SK-N-SH (cell line): ENCODE measurements at regions not wholly inside any gene's neighbourhood (a gene's known extent, or its start where the extent isn't known, plus 50 kb on each side); places are given as distances from the start of the nearest gene placed in this dataset.

Experiments used
- CTCF ChIA-PET: fragments of 300-600, 350-600 bp; formaldehyde crosslinking; extraction: SDS; loops from one replicate; lab custom pipeline; 2021; lab: Yijun Ruan, JAX
- POLR2A ChIA-PET: fragments of 350-600 bp; sonication (Branson Sonifier 250); formaldehyde crosslinking; extraction: SDS; loops from one replicate; lab custom pipeline; 2020; ENCODE audit warnings: antibody characterized with exemption, inconsistent platforms; lab: Yijun Ruan, JAX
- DNase-seq: peaks from one replicate; pipeline ENCODE4 v3.0.0; 2012
- H2AFZ ChIP-seq: fragments of 200-600 bp; sonication (generic); 2 replicates; pipeline ENCODE4 v1.8.1; 2016; ENCODE audit warnings: antibody characterized with exemption, mild to moderate bottlenecking, low read depth
- H3F3A ChIP-seq: fragments of 200-600 bp; sonication (generic); replicated peaks from 2 replicates; pipeline ENCODE3; 2016; ENCODE audit warnings: antibody characterized with exemption, mild to moderate bottlenecking; ENCODE audit not compliant: insufficient read depth
- H3K27ac ChIP-seq, 2 experiments: fragments of 200-500 bp in 1 of 2; fragments of 200-600 bp in 1 of 2; sonication (Bioruptor generic) in 1 of 2; sonication (generic), shearing (Covaris generic) in 1 of 2; 2 replicates each; pipeline versions ENCODE4 v1.5.1 to v1.6.1; 2014 to 2016; ENCODE audit warnings: low read depth in 2 of 2, inconsistent platforms in 1 of 2, low read length in 1 of 2, mild to moderate bottlenecking in 1 of 2, mixed read lengths in 1 of 2
- H3K27me3 ChIP-seq: fragments of 200-600 bp; sonication (generic), shearing (Covaris generic); 2 replicates; pipeline ENCODE4 v1.6.1; 2016; ENCODE audit warnings: mixed run types; ENCODE audit not compliant: insufficient read depth
- H3K36me3 ChIP-seq, 2 experiments: fragments of 200-500 bp in 1 of 2; fragments of 200-600 bp in 1 of 2; sonication (Bioruptor generic) in 1 of 2; sonication (generic) in 1 of 2; replicated peaks in 1 of 2; 2 replicates each; pipeline versions ENCODE3 to v1.5.1; 2014 to 2016; ENCODE audit warnings: low read length in 1 of 2, mild to moderate bottlenecking in 1 of 2; ENCODE audit not compliant: insufficient read depth in 2 of 2, control insufficient read depth in 1 of 2
- H3K4me1 ChIP-seq, 2 experiments: fragments of 200-500 bp in 1 of 2; fragments of 200-600 bp in 1 of 2; sonication (Bioruptor generic) in 1 of 2; sonication (generic), shearing (Covaris generic) in 1 of 2; 2 replicates each; pipeline versions ENCODE4 v1.5.1 to v1.6.1; 2014 to 2016; ENCODE audit warnings: low read depth in 1 of 2, low read length in 1 of 2, mixed run types in 1 of 2; ENCODE audit not compliant: insufficient read depth in 2 of 2, control insufficient read depth in 1 of 2
- H3K4me2 ChIP-seq: fragments of 200-600 bp; sonication (generic), shearing (Covaris generic); 2 replicates; pipeline ENCODE4 v1.6.1; 2017; ENCODE audit warnings: mixed run types
- H3K4me3 ChIP-seq, 2 experiments: fragments of 200-500 bp in 1 of 2; fragments of 200-600 bp in 1 of 2; sonication (Bioruptor generic) in 1 of 2; sonication (generic), shearing (Covaris generic) in 1 of 2; 2 replicates each; pipeline versions ENCODE4 v1.5.1 to v1.8.1; 2014 to 2016; ENCODE audit warnings: low read depth in 2 of 2, inconsistent platforms in 1 of 2, low read length in 1 of 2, mild to moderate bottlenecking in 1 of 2, mixed read lengths in 1 of 2, moderate library complexity in 1 of 2
- H3K79me2 ChIP-seq: fragments of 200-600 bp; sonication (generic); 2 replicates; pipeline ENCODE4 v1.8.1; 2017; ENCODE audit warnings: mild to moderate bottlenecking; ENCODE audit not compliant: insufficient read depth
- H3K9ac ChIP-seq: fragments of 200-600 bp; sonication (generic); 2 replicates; pipeline ENCODE4 v1.6.1; 2017; ENCODE audit warnings: mixed run types
- H3K9me2 ChIP-seq: fragments of 200-600 bp; sonication (generic); 2 replicates; pipeline ENCODE4 v1.6.1; 2017; ENCODE audit warnings: mixed run types
- H3K9me3 ChIP-seq: fragments of 200-600 bp; sonication (generic); 2 replicates; pipeline ENCODE4 v1.6.1; 2017; ENCODE audit warnings: mixed run types, mild to moderate bottlenecking, moderate library complexity
- H4K20me1 ChIP-seq: fragments of 200-600 bp; sonication (generic); 2 replicates; pipeline ENCODE4 v1.6.1; 2017; ENCODE audit warnings: mild to moderate bottlenecking, mixed run types; ENCODE audit not compliant: insufficient read depth
- ELF1 ChIP-seq: IDR thresholded peaks from 2 replicates; pipeline ENCODE4 v1.4.0; 2012
- EZH2phosphoT487 ChIP-seq: fragments of 200-600 bp; sonication (generic); IDR thresholded peaks from 2 replicates; pipeline ENCODE4 v1.6.1; 2017; ENCODE audit warnings: low read depth, mixed run types, mild to moderate bottlenecking, antibody characterized with exemption, moderate library complexity, borderline replicate concordance
- FOXJ3 ChIP-seq: sonication (generic); formaldehyde crosslinking; IDR thresholded peaks from 2 replicates; pipeline ENCODE4 v1.5.1; 2020; ENCODE audit warnings: mild to moderate bottlenecking, missing genetic modification reagents
- FOXM1 ChIP-seq: IDR thresholded peaks from 2 replicates; pipeline ENCODE4 v1.4.0; 2012; ENCODE audit warnings: low read depth, mild to moderate bottlenecking
- GABPA ChIP-seq: IDR thresholded peaks from 2 replicates; pipeline ENCODE4 v1.4.0; 2012; ENCODE audit warnings: low read depth, mild to moderate bottlenecking
- GATA2 ChIP-seq: sonication (generic); formaldehyde crosslinking; IDR thresholded peaks from 2 replicates; pipeline ENCODE4 v1.5.0; 2020; ENCODE audit warnings: mild to moderate bottlenecking, missing genetic modification reagents
- IRF3 ChIP-seq: fragments of 150-350 bp; IDR thresholded peaks from 2 replicates; pipeline ENCODE4 v1.6.1; 2016; ENCODE audit warnings: mild to moderate bottlenecking, low read depth, low read length
- JUND ChIP-seq: IDR thresholded peaks from 2 replicates; pipeline ENCODE4 v1.4.0; 2012
- NFIC ChIP-seq: IDR thresholded peaks from 2 replicates; pipeline ENCODE4 v1.4.0; 2012; ENCODE audit warnings: borderline replicate concordance
- PBX3 ChIP-seq: IDR thresholded peaks from 2 replicates; pipeline ENCODE4; 2012
- REST ChIP-seq: IDR thresholded peaks from 2 replicates; pipeline ENCODE4 v1.6.1; 2012; ENCODE audit warnings: mild to moderate bottlenecking, low read depth, low read length, moderate library complexity
- TAF1 ChIP-seq: IDR thresholded peaks from 2 replicates; pipeline ENCODE4 v1.6.1; 2012; ENCODE audit warnings: low read depth, mild to moderate bottlenecking, low read length, moderate library complexity, borderline replicate concordance
- TEAD4 ChIP-seq: IDR thresholded peaks from 2 replicates; pipeline ENCODE4 v1.4.0; 2012; ENCODE audit warnings: mild to moderate bottlenecking, borderline replicate concordance; ENCODE audit not compliant: insufficient read depth
- USF1 ChIP-seq: IDR thresholded peaks from 2 replicates; pipeline ENCODE4 v1.4.0; 2012; ENCODE audit warnings: low read depth, borderline replicate concordance
- USF2 ChIP-seq: fragments of 150-350 bp; IDR thresholded peaks from 2 replicates; pipeline ENCODE4 v1.6.1; 2017; ENCODE audit warnings: antibody characterized with exemption, low read length, low read depth, borderline replicate concordance
- YY1 ChIP-seq: IDR thresholded peaks from 2 replicates; pipeline ENCODE4 v1.4.0; 2012; ENCODE audit warnings: low read depth, mild to moderate bottlenecking

GRCh38 chr18:66916834-66917233, 312.9 kb upstream of the CDH19 start (continued):
- no peak for TF ChIP-seq TAF1
- TF ChIP-seq FOXJ3 (CRISPR knock-in tag): no peak

GRCh38 chr18:66900837-66901236, 296.9 kb upstream of the CDH19 start:
- Histone ChIP-seq H3K4me3 (no peak overlapping the region), H3K4me1 (no peaks in the 10 kb centered on the region), H3K9ac (no peak overlapping the region), H3F3A (no peaks in the 10 kb centered on the region), H3K9me3 (no peaks in the 10 kb centered on the region), H3K79me2 (no peaks in the 10 kb centered on the region), H3K27ac (no peak overlapping the region), H3K4me2 (no peak overlapping the region), H3K9me2 (no peaks in the 10 kb centered on the region), H2AFZ (no peak overlapping the region), H3K27me3 (no peaks in the 10 kb centered on the region), H4K20me1 (no peaks in the 10 kb centered on the region), H3K36me3 (no peaks in the 10 kb centered on the region)
- TF ChIP-seq EZH2phosphoT487: no peak
- no peak for TF ChIP-seq ELF1
- no peak for TF ChIP-seq PBX3
- no peak for TF ChIP-seq USF1
- TF ChIP-seq TEAD4: no peak
- no peak for TF ChIP-seq REST
- TF ChIP-seq IRF3: no peak
- TF ChIP-seq GABPA: no peak
- TF ChIP-seq JUND: no peak
- no peak for TF ChIP-seq USF2
- TF ChIP-seq NFIC: no peak
- TF ChIP-seq GATA2: no peak
- TF ChIP-seq FOXM1: no peak
- TF ChIP-seq YY1: no peak
- DNase-seq: no peak
- ChIA-PET CTCF (interaction anchor here (0.6 kb wide), 1 partner anchor 17 kb away, joined by 3 read pairs; no protein-coding TSS in a partner anchor), POLR2A (no interaction called here)
